WTC11 (cell line): ENCODE measurements at regions not wholly inside any gene's neighbourhood (a gene's known extent, or its start where the extent isn't known, plus 50 kb on each side); places are given as distances from the start of the nearest gene placed in this dataset.

Experiments used
- ATAC-seq: fragments of 200-7000 bp; cut with Tn5 transposase; 2 replicates; pipeline ENCODE4 v1.10.0; 2021; ENCODE audit warnings: mild to moderate bottlenecking, moderate library complexity
- CTCF ChIA-PET: fragments of 300-600 bp; sonication (Branson Sonifier 250); formaldehyde crosslinking; loops from one replicate; lab custom pipeline; 2021; ENCODE audit warnings: antibody characterized with exemption; lab: Charles Lee
- POLR2A ChIA-PET: fragments of 350-600 bp; sonication (Branson Sonifier 250); formaldehyde crosslinking; loops from one replicate; lab custom pipeline; 2021; ENCODE audit warnings: antibody characterized with exemption; lab: Charles Lee
- DNase-seq: peaks from one replicate; pipeline ENCODE4 v3.0.0; 2021; ENCODE audit warnings: low spot score
- H3K27ac Mint-ChIP-seq: 2 replicates; pipeline ENCODE4 v1.8.0; 2021; ENCODE audit warnings: mixed read lengths
- H3K27me3 Mint-ChIP-seq: 2 replicates; pipeline ENCODE4 v1.8.0; 2021; ENCODE audit warnings: low read depth, mild to moderate bottlenecking, moderate library complexity, mixed read lengths
- H3K36me3 Mint-ChIP-seq: 2 replicates; pipeline ENCODE4 v1.8.0; 2021; ENCODE audit warnings: mixed read lengths
- H3K4me1 Mint-ChIP-seq: 2 replicates; pipeline ENCODE4 v1.8.0; 2022; ENCODE audit warnings: mixed read lengths
- H3K4me3 Mint-ChIP-seq: 2 replicates; pipeline ENCODE4 v1.8.0; 2021; ENCODE audit warnings: mild to moderate bottlenecking, moderate library complexity, mixed read lengths
- H3K9me3 Mint-ChIP-seq: 2 replicates; pipeline ENCODE4 v1.8.0; 2021; ENCODE audit warnings: mixed read lengths
- AFF4 ChIP-seq: sonication (generic); formaldehyde crosslinking; IDR thresholded peaks from 2 replicates; pipeline ENCODE4 v1.8.1; 2023; ENCODE audit warnings: mild to moderate bottlenecking, missing genetic modification reagents, borderline replicate concordance
- ATF1 ChIP-seq: sonication (generic); formaldehyde crosslinking; IDR thresholded peaks from 2 replicates; pipeline ENCODE4 v1.8.1; 2023; ENCODE audit warnings: mild to moderate bottlenecking, moderate library complexity, missing genetic modification reagents
- ATF6 ChIP-seq: sonication (generic); formaldehyde crosslinking; IDR thresholded peaks from 2 replicates; pipeline ENCODE4 v1.8.1; 2023; ENCODE audit warnings: mild to moderate bottlenecking, missing genetic modification reagents
- CREM ChIP-seq: sonication (generic); formaldehyde crosslinking; IDR thresholded peaks from 2 replicates; pipeline ENCODE4 v1.8.1; 2022; ENCODE audit warnings: mild to moderate bottlenecking, missing genetic modification reagents, moderate library complexity
- ETV6 ChIP-seq: sonication (generic); formaldehyde crosslinking; IDR thresholded peaks from 2 replicates; pipeline ENCODE4 v1.8.1; 2022; ENCODE audit warnings: mild to moderate bottlenecking, missing genetic modification reagents
- MXD4 ChIP-seq: fragments of 250-450 bp; sonication (Bioruptor Pico); IDR thresholded peaks from 2 replicates; pipeline ENCODE4 v1.8.0; 2021; ENCODE audit warnings: mild to moderate bottlenecking, moderate library complexity, borderline replicate concordance
- NFATC4 ChIP-seq: fragments of 250-450 bp; sonication (Bioruptor Pico); IDR thresholded peaks from 2 replicates; pipeline ENCODE4 v1.9.0; 2021; ENCODE audit warnings: mild to moderate bottlenecking
- RORB ChIP-seq: fragments of 250-450 bp; sonication (Bioruptor Pico); IDR thresholded peaks from 2 replicates; pipeline ENCODE4 v1.9.0; 2021; ENCODE audit warnings: mild to moderate bottlenecking
- SMAD4 ChIP-seq: sonication (generic); formaldehyde crosslinking; IDR thresholded peaks from 2 replicates; pipeline ENCODE4 v1.8.0; 2022; ENCODE audit warnings: mild to moderate bottlenecking, missing genetic modification reagents
- TP53 ChIP-seq: sonication (generic); formaldehyde crosslinking; IDR thresholded peaks from 2 replicates; pipeline ENCODE4 v1.8.1; 2023; ENCODE audit warnings: mild to moderate bottlenecking, missing genetic modification reagents
- USF1 ChIP-seq: sonication (generic); formaldehyde crosslinking; IDR thresholded peaks from 2 replicates; pipeline ENCODE4 v1.8.0; 2022; ENCODE audit warnings: mild to moderate bottlenecking, missing genetic modification reagents
- ZBTB21 ChIP-seq: sonication (generic); formaldehyde crosslinking; IDR thresholded peaks from 2 replicates; pipeline ENCODE4 v1.8.1; 2023; ENCODE audit warnings: mild to moderate bottlenecking, missing genetic modification reagents, borderline replicate concordance
- ZMAT4 ChIP-seq: fragments of 250-450 bp; sonication (Bioruptor Pico); IDR thresholded peaks from 2 replicates; pipeline ENCODE4 v1.9.0; 2021; ENCODE audit warnings: mild to moderate bottlenecking
- ZNF671 ChIP-seq: fragments of 250-450 bp; sonication (Bioruptor Pico); IDR thresholded peaks from 2 replicates; pipeline ENCODE4 v1.8.0; 2021; ENCODE audit warnings: mild to moderate bottlenecking
- TF ChIP-seq, protein P1 (sequence below): sonication (generic); formaldehyde crosslinking; IDR thresholded peaks from 2 replicates; pipeline ENCODE4 v1.8.0; 2023; ENCODE audit warnings: mild to moderate bottlenecking, missing genetic modification reagents
- TF ChIP-seq, protein P2 (sequence below): sonication (generic); formaldehyde crosslinking; IDR thresholded peaks from 2 replicates; pipeline ENCODE4 v1.8.1; 2023; ENCODE audit warnings: mild to moderate bottlenecking, missing genetic modification reagents, moderate library complexity
- TF ChIP-seq, protein P3 (sequence below): sonication (generic); formaldehyde crosslinking; IDR thresholded peaks from 2 replicates; pipeline ENCODE4 v1.8.1; 2022; ENCODE audit warnings: mild to moderate bottlenecking, missing genetic modification reagents, moderate library complexity, borderline replicate concordance

- TF ChIP-seq, protein P1, sequence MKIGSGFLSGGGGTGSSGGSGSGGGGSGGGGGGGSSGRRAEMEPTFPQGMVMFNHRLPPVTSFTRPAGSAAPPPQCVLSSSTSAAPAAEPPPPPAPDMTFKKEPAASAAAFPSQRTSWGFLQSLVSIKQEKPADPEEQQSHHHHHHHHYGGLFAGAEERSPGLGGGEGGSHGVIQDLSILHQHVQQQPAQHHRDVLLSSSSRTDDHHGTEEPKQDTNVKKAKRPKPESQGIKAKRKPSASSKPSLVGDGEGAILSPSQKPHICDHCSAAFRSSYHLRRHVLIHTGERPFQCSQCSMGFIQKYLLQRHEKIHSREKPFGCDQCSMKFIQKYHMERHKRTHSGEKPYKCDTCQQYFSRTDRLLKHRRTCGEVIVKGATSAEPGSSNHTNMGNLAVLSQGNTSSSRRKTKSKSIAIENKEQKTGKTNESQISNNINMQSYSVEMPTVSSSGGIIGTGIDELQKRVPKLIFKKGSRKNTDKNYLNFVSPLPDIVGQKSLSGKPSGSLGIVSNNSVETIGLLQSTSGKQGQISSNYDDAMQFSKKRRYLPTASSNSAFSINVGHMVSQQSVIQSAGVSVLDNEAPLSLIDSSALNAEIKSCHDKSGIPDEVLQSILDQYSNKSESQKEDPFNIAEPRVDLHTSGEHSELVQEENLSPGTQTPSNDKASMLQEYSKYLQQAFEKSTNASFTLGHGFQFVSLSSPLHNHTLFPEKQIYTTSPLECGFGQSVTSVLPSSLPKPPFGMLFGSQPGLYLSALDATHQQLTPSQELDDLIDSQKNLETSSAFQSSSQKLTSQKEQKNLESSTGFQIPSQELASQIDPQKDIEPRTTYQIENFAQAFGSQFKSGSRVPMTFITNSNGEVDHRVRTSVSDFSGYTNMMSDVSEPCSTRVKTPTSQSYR (CRISPR knock-in tag), result no peak
- TF ChIP-seq, all 79 proteins: peak for 0
Measured at GRCh38 chr4:23311983-23312382, 577.9 kb downstream of the PPARGC1A start (continued).

DNA sequence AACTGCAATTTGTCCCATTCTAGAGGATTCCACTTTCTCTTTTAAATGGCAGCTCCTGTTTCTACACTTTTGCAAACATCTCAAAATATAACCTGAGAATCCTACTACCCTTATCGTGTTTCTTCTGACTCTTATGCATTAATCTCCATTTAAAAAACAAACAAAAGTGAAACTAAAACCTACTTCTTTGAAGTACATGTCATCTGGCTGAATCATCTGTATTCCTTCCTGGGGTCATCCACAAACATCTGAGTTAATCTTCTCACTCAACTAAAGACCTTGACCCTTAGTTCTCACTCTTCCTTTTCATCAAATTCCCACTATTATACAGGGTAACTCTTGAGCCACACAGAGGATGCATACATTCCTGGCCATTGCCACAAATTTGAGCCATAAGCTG is 584.8 kb downstream of the PPARGC1A start:
- H3K36me3 Mint-ChIP-seq, result no peaks in the 10 kb centered on the region
- ChIA-PET CTCF (interaction anchor here (1.4 to 1.9 kb wide), 2 partner anchors 63 to 169 kb away, joined by 4 to 6 read pairs; no protein-coding TSS in a partner anchor), POLR2A (no interaction called here)
- no peak overlapping the region for H3K27ac Mint-ChIP-seq
- ATAC-seq (no peak), DNase-seq (no peak)
- no peak for TF ChIP-seq AFF4
- TF ChIP-seq ETV6, result no peak
- TF ChIP-seq ZNF671, result no peak
- TF ChIP-seq CREM (CRISPR knock-in tag), result no peak
- no peak for TF ChIP-seq MXD4
- TF ChIP-seq ATF6 (CRISPR knock-in tag), result no peak
- TF ChIP-seq SMAD4 (CRISPR knock-in tag), result no peak
- no peak for TF ChIP-seq NFATC4 (CRISPR knock-in tag)
- H3K4me1 Mint-ChIP-seq, result peaks cover 3% of the 10 kb centered on the region; the same call in 1 of the 2 replicates
- H3K4me3 Mint-ChIP-seq, result no peak overlapping the region
- H3K9me3 Mint-ChIP-seq, result no peaks in the 10 kb centered on the region
- no peaks in the 10 kb centered on the region for H3K27me3 Mint-ChIP-seq

DNA sequence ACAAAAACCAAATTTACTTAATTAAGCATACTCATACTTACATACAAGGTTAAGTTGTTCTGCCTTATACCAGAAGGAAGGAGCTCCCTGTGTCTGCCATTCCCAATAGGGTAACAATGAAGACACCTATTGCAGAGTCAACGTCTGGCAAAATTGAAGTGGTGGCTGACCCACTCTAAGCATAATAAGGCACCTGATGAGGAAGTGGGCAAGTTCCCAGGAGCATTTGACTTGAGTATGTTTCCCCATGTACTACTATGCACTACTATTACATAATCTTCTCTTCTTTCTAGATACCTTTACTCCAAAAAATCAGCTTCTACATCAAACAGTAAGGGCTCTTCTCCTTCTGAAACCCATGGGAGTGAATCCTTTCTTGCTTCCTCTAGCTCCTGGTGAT is 591.5 kb downstream of the PPARGC1A start:
- peaks cover 3% of the 10 kb centered on the region; the same call in 1 of the 2 replicates for H3K4me1 Mint-ChIP-seq
- TF ChIP-seq ATF1 (CRISPR knock-in tag) (no peak), TP53 (no peak), RORB (no peak)
- TF ChIP-seq, protein P2, sequence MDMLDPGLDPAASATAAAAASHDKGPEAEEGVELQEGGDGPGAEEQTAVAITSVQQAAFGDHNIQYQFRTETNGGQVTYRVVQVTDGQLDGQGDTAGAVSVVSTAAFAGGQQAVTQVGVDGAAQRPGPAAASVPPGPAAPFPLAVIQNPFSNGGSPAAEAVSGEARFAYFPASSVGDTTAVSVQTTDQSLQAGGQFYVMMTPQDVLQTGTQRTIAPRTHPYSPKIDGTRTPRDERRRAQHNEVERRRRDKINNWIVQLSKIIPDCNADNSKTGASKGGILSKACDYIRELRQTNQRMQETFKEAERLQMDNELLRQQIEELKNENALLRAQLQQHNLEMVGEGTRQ, result no peak
- no peak overlapping the region for H3K27ac Mint-ChIP-seq
- CTCF ChIA-PET, result no interaction called here
- POLR2A ChIA-PET, result no interaction called here
- no peak overlapping the region for H3K4me3 Mint-ChIP-seq
- H3K36me3 Mint-ChIP-seq, result no peaks in the 10 kb centered on the region
- H3K9me3 Mint-ChIP-seq, result no peaks in the 10 kb centered on the region
- ATAC-seq, result no peak
- H3K27me3 Mint-ChIP-seq, result no peaks in the 10 kb centered on the region
- DNase-seq, result no peak

DNA sequence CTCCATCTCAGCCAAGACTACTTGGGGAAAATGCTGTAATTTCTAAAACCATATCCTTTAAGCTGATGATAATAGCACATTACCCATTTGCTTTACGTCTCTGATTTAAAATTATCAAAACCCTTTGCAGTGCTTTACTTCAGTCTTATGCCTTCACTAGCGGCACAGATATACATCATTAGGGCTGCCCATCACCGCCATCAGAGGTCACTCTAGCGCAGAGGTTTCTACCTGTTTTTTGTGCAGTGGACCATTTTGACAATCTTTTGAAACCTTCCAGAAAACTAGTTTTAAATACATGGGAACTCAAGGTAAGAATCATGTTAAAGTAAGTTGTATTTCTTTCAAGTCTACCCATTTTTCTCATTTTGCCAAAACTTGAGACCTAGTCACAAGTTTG is 592.5 kb downstream of the PPARGC1A start:
- DNase-seq, result peak; percentile 13
- H3K27me3 Mint-ChIP-seq, result no peaks in the 10 kb centered on the region
- H3K27ac Mint-ChIP-seq, result no peak overlapping the region
- TF ChIP-seq ZMAT4 (CRISPR knock-in tag), result no peak
- TF ChIP-seq, protein P3, sequence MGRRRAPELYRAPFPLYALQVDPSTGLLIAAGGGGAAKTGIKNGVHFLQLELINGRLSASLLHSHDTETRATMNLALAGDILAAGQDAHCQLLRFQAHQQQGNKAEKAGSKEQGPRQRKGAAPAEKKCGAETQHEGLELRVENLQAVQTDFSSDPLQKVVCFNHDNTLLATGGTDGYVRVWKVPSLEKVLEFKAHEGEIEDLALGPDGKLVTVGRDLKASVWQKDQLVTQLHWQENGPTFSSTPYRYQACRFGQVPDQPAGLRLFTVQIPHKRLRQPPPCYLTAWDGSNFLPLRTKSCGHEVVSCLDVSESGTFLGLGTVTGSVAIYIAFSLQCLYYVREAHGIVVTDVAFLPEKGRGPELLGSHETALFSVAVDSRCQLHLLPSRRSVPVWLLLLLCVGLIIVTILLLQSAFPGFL (CRISPR knock-in tag), result no peak
- TF ChIP-seq, protein P1 (CRISPR knock-in tag), result no peak
- no peak for TF ChIP-seq ZBTB21 (CRISPR knock-in tag)
- TF ChIP-seq USF1, result no peak

More for the DNA sequence above, 592.5 kb downstream of the PPARGC1A start:
- ChIA-PET CTCF (no interaction called here), POLR2A (no interaction called here)
- no peak for ATAC-seq
- Mint-ChIP-seq H3K4me3 (no peak overlapping the region), H3K4me1 (peaks cover 3% of the 10 kb centered on the region; the same call in 1 of the 2 replicates), H3K9me3 (no peaks in the 10 kb centered on the region), H3K36me3 (no peaks in the 10 kb centered on the region)
